ENCODE measurements at regions not wholly inside any gene's neighbourhood (a gene's known extent, or its start where the extent isn't known, plus 50 kb on each side); places are given as distances from the start of the nearest gene placed in this dataset.

- in situ Hi-C loops (cut with MboI; ENCODE audit: low sequenced_read_pairs, unreplicated experiment): no loop called here
- TF ChIP-seq CTCF (IDR thresholded peaks at IDR 0.05; ENCODE audit: borderline replicate concordance, control extremely low read depth, extremely low read depth, insufficient read depth, missing control alignments): no peak
Measured at GRCh38 chr20:1827510-1827973, 67.7 kb upstream of the SIRPA start.

GRCh38 chr20:1825938-1826445 lies 69.2 kb upstream of the SIRPA start:
- no peak for DNase-seq (ENCODE audit: low spot score)
- no peak for TF ChIP-seq CTCF (IDR thresholded peaks at IDR 0.05; ENCODE audit: borderline replicate concordance, control extremely low read depth, extremely low read depth, insufficient read depth, missing control alignments)
- in situ Hi-C loops (cut with MboI; ENCODE audit: low sequenced_read_pairs, unreplicated experiment): no loop called here

More at GRCh38 chr20:1827510-1827973, 67.7 kb upstream of the SIRPA start:
- no peak for DNase-seq (ENCODE audit: low spot score)

- DNase-seq (ENCODE audit: low spot score): no peak
- TF ChIP-seq CTCF (IDR thresholded peaks at IDR 0.05; ENCODE audit: borderline replicate concordance, control extremely low read depth, extremely low read depth, insufficient read depth, missing control alignments): no peak
- in situ Hi-C loops (cut with MboI; ENCODE audit: low sequenced_read_pairs, unreplicated experiment): no loop called here
Measured at GRCh38 chr20:1825507-1825906, 69.7 kb upstream of the SIRPA start.

- in situ Hi-C loops (cut with MboI; ENCODE audit: low sequenced_read_pairs, unreplicated experiment): no loop called here
- no peak for TF ChIP-seq CTCF (IDR thresholded peaks at IDR 0.05; ENCODE audit: borderline replicate concordance, control extremely low read depth, extremely low read depth, insufficient read depth, missing control alignments)
- no peak for DNase-seq (ENCODE audit: low spot score)
Measured at GRCh38 chr20:1824834-1825233, 70.4 kb upstream of the SIRPA start.

- DNase-seq (ENCODE audit: low spot score): no peak
- in situ Hi-C loops (cut with MboI; ENCODE audit: low sequenced_read_pairs, unreplicated experiment): no loop called here
- TF ChIP-seq CTCF (IDR thresholded peaks at IDR 0.05; ENCODE audit: borderline replicate concordance, control extremely low read depth, extremely low read depth, insufficient read depth, missing control alignments): no peak
Measured at GRCh38 chr20:1824181-1824580, 71.0 kb upstream of the SIRPA start.

- no peak for DNase-seq (ENCODE audit: low spot score)
- TF ChIP-seq CTCF (IDR thresholded peaks at IDR 0.05; ENCODE audit: borderline replicate concordance, control extremely low read depth, extremely low read depth, insufficient read depth, missing control alignments): no peak
- in situ Hi-C loops (cut with MboI; ENCODE audit: low sequenced_read_pairs, unreplicated experiment): no loop called here
Measured at GRCh38 chr20:1823450-1823844, 71.8 kb upstream of the SIRPA start.

Measured in GM13976 (cell line).